HG03280 (cell line): ENCODE measurements at regions not wholly inside any gene's neighbourhood (a gene's known extent, or its start where the extent isn't known, plus 50 kb on each side); places are given as distances from the start of the nearest gene placed in this dataset.

Source experiments
- ATAC-seq: cut with Tn5 transposase; IDR thresholded peaks from one replicate; pipeline ENCODE4 v1.9.1; 2021; ENCODE audit warnings: mild to moderate bottlenecking, moderate library complexity; ENCODE audit not compliant: unreplicated experiment

DNA sequence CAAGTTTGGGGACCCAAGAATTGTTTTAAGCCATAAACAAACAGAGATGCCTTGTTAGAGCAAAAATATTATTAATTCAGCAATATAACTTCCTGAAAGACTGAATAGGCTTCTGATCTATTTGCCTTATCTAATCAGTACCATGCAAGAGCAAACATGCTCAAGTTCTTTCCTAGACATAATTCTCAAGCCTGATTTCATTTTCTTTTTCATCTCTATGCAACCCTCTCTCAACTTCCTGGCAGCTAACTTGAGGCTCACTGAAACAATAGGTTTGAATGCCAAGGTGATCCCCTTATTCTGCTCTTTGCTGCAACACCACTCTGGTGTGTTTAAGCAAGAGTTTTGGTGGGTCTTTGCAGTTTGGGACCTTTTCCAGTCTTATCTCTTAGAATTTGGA lies 230.9 kb upstream of the CD96 start:
- ATAC-seq = no peak

DNA sequence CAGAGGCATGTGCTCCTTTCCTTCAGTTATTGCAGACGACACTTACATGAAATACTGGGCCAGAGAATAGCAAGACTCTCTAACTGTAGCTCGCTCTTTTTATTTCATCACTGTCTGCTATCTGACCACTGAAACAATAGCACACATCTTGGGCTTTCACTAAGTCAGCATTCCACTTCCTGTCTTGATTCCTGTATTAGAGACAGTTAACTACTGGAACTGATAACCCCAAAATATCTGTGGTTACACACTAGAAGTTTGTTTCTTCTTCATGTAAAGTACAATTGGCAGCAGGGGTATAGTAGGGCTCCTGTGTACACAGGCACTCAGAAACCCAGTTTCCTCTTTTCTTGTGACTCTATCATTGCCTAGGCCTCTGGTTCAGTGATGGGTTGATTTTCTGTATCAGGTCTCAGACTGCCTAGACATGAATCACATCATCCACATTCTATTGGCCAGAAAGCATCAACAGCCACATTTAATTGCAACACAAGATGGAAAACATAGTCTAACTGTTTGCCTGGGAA lies 230.2 kb upstream of the CD96 start:
- ATAC-seq = peak; percentile 76

DNA sequence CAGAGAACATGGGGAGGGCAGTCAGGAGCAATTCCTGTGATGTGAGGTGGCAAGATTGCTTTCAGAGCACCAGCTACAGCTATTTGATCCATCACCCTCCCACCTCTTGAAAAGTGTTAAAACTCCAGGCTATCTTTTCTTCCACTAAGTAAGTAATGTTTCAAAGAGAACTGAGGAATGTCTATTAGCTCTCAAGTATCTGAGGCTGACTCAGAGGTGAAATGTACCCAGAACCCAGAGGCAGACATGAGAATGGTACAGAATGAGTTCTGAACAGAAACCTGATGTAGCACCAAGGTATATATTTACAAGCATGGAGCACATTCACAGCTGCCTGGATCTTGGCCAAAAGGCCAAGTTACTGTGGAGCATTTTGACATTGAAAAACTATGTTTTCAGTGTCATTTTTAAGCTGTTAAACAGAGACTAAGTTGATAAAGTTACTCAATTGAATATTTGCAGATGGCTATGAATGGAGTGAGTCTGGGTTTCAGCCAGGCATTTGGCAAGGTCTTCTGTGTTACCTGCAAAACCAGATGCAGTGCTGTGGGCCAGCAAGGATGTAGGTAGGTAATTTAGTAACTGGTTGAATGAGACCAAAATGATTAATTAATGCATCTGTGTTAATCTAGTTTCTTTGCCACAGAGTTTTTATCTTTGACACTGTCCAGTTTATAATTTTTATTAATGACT lies 227.7 kb upstream of the CD96 start:
- no peak for ATAC-seq

DNA sequence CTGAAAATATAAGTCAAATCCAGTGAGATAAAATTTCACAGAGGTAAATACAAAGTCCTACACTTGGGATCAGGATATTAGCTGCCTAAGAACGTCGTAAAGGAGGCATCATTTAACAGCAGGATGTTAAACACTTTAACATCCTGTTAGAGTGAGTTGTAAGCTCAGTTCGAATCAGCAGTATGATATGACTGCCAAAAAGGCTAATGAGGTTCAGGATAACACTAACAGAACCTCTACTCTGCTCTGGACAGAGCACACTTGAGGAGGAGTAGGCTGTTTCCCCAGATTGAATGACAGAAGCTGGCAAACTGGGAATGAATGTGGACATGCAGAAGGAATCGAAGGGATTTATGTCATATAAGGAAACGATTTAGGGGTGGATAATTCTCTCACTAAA lies 227.1 kb upstream of the CD96 start:
- ATAC-seq = no peak

DNA sequence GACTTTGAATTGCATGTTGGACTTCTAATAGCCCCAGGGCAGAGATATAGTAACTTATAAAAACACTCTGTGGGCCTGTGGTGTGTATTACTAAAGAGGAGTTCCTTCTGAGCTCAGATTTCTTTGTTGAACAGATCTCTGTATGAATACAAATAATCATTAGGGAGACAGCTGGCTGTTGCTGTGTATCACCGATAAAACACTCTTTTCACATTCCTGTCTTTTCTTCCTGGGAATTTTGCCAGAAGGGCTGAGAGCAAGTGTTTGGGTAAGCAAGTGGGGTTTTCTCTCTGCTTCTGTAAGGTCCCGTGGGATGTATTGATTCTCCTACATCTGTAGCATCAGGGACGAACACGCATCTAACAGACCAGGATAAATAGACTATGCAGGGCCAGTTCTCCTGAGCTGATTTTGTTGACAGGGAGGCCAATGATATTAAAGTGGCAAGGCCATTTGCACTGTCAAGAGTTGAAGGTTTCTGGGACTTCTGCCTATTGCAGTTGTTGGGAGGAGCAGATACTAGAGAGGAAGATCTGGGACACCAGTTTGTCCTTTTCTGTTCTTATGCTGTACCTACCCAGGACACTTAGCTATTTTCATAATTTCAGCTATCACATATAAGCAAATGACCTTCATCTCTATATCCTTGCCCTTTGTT lies 225.9 kb upstream of the CD96 start:
- ATAC-seq = no peak

DNA sequence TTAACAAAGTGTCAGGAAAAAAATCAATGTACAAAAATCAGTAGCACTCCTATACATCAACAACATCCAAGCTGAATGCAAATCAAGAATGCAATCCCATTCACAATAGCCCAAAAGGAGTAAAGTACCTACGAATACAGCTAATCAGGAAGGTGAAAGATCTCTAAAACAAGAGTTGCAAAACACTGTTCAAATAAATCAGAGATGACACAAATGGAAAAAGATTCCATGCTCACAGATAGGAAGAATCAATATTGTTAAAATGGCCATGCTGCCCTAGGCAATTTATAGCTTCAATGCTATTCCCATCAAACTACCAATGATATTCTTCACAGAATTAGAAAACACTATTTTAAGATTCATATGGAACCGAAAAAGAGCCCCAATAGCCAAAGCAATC lies 223.7 kb upstream of the CD96 start:
- ATAC-seq = no peak

DNA sequence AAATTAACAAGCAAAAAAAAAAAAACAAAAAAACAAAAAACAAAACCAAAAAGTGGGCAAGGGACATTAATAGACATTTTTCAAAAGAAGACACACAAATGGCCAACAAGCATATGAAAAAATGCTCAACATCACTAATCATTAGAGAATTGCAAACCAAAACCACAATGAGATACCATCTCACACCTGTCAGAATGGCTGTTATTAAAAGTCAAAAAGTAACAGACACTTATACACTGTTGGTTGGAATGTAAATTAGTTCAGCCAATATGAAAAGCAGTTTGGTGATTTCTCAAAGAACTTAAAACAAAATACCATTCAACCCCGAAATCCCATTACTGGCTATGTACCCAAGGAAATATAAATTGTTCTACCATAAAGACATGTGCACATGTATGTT lies 222.4 kb upstream of the CD96 start:
- ATAC-seq = no peak

DNA sequence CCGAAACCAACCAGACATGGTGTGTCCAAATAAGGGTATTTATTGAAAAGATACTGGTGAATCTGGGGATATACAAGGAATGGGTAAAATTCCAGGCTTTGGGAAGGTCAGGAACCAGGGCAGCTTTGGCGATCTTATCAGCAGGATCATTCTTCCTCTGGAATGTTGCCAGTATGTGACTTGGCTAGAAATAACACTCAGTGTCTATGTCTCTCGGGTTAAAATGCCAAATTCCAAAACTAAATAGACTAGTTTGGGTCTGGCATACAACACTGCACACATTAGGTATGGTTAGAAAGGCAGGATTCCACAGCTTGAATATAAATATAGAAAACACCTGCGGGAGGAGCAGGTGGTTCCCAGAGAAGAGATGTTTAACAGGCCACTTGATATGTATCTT lies 220.2 kb upstream of the CD96 start:
- no peak for ATAC-seq

DNA sequence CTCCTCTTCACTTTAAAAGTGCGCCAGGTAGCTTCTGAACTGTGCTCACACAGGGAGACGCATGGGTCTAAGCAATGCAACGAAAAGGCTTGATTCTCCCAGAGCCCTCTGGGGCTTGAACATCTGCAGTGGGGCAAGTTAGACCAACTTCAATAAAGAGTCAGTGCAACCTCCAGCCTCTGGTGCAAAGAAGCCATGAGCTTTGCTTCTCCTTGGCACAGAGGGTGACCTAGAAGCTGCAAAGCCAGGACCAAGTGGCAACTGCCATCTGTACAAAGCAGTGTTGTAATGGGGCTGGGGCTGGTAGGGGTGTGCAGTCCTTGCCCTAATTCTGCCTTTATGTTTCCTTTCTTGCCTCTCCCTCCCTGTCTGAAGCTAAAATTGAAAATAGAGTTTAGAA lies 219.0 kb upstream of the CD96 start:
- ATAC-seq = no peak

DNA sequence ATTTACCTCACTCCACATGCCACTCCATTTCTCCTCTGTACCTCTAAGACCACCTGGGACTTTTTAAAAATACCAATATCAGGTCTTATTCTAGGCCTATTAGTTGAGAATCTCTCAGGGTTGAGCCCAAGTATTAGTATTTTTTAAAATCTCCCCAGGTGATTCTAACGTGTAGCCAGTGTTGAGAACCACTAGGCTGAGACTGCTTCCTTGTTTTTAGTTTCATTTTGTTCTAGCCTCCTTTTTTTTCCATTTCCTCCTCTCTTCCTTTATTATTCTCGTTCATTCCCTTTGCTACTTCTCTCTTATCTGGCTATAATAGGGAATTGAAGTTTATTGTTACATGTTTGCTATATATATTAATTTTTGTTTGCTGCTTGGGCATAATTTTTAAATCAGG lies 217.8 kb upstream of the CD96 start:
- ATAC-seq = no peak

DNA sequence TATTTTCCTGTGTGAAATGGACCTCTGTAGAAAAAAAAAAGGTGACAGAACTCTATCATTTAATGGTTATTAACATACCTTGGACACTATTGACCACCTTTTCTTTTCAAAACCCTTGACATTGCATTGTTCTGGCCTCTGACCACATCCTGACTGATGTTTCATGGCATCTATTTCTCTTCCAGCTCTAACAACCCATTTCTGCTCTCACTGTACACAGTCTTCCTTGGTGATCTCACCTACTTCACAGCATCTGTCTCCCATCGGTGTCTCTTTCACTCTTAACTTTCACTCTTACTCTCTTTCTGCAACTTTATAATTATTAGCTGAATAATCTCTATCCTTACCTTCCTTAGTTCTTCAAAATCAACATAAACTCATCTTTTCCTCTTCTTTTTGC lies 217.4 kb upstream of the CD96 start:
- ATAC-seq = no peak

DNA sequence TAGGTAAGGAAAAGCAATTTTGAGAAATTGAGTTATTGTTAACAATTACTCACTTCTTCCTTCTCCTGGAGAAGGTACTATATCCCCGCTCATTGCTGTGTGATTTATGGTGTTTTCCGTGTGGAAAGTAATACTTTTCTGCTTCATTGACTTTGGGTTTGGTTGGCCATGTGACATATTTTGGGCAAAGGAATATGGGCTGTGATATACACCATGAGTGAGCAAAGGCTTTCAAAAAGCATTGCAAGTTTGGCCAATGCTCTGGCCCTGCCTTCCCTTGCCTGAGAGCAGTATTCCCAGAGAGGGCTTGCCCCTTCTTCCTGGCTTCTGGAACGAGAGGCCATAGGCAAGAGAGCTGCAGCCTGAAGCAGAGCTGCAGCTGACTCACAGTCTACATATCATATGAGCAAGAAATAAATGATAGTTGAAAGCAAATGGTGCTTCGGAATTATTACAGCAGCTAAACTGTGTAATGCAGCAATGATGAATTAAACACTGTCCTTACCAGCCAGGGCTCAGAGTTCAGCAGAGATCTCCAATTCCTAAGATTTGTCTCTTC lies 216.8 kb upstream of the CD96 start:
- no peak for ATAC-seq

DNA sequence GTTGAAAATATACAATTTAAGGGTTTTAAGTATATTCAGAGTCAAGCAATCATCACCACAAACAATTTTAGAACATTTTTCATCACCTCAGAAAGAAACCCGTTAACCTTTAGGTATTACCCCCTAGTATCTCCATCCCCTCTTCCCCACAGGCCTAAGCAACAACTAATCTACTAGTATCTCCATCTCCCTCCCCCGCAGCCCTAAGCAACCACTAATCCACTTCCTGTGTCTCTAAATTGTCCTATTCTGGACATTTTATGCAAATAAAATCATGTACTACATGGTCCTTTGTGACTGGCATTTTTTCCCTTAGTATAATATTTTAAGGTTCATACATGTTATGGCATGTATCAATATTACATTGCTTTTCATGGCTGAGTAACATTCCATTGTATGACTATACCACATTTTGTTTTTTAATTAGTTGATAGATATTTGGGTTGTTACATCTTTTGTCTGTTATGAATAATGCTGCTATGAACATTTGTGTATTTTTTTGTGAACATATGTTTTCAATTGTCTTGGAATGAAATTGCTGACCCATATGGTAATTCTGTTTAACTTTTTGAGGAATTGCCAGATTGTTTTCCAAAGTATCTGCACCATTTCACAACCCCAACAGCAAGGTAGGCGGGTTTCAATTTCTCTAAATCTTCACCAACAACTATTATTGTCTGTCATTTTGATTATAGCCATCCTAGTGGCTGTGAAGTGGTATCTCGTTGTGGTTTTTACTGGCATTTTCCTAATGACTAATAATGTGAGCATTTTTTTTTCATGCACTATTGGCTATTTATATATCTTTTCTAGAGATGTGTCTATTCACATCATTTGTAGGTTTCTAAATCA lies 215.6 kb upstream of the CD96 start:
- no peak for ATAC-seq

DNA sequence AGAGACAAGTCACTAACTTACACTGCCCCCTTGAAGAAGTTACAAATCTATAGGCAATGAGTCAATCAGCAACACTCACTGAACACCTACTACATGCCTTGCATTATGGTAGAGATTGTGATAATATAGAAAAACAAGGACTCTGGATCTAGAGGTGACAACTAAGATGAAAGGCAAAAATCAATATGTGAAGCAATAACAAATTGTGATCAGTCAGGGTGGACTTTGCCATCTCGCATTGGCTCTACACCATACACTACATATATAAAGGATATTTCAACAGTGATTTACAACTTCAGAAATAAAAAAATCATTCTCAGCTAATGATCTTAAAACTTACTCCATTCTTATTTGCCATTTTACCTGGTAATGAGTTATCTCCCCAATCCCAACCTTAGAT lies 210.7 kb upstream of the CD96 start:
- no peak for ATAC-seq

DNA sequence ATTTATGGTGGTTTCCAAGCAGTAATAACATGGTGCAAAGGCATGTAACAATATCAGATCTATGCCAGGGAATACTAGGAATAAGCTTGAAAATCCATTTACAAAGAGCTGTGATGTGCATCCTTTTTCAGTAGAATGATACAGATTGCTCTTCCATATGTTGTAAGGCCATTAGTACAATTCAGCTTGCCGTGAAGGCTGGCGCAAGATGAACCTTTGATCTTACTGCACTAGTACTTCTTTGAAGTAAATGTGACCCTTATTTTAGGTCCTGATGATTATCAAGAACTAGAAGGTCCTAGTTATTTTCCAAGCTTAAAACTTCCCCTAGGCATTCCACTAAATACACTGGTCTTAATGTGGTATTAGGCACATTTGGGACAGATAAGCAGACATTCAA lies 210.1 kb upstream of the CD96 start:
- no peak for ATAC-seq

DNA sequence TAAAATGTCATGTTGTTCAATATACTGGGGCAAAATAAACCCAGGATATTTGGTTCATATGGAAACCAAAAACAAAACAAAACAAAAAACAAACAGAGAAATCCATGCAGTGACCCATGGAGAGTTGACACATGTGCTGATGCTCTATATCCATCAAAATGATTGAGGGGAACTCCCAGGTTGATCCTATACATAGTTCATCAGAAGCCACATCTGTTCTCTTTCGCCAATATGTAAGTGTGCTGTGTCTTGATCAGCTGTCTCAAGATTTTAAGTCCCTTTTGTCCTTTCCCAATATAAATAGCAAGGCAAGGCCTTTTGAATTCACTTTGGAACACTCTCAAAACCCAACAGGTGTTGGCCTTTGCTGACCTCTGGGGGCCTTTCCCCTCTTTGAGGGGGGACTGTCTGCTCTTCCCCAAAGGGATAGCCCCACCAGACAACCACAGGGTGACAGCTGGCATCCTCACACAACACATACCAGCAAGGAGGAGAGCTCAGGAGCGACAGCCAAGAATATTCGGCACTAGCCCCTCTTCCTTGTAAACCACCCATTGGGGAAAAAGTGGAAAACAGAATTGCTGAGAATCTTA lies 209.4 kb upstream of the CD96 start:
- no peak for ATAC-seq

DNA sequence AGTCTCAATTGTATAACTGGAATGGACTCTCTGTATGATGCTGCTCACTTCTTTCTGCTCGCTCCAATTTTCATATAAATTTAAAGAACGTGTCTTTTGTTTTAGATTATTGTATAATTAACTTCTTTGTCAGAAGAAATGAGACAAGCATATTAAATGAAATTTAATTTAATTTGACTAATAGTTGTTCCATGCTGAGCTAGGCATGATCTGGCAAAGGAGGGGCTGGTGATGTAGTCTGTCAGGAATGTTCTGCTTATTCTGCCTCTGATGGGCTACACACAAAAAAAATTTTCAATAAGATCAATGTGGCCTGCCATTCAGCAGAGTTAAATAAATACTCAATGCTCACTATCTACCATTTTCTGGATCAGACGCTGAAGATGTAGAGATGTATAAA lies 208.4 kb upstream of the CD96 start:
- ATAC-seq = no peak

DNA sequence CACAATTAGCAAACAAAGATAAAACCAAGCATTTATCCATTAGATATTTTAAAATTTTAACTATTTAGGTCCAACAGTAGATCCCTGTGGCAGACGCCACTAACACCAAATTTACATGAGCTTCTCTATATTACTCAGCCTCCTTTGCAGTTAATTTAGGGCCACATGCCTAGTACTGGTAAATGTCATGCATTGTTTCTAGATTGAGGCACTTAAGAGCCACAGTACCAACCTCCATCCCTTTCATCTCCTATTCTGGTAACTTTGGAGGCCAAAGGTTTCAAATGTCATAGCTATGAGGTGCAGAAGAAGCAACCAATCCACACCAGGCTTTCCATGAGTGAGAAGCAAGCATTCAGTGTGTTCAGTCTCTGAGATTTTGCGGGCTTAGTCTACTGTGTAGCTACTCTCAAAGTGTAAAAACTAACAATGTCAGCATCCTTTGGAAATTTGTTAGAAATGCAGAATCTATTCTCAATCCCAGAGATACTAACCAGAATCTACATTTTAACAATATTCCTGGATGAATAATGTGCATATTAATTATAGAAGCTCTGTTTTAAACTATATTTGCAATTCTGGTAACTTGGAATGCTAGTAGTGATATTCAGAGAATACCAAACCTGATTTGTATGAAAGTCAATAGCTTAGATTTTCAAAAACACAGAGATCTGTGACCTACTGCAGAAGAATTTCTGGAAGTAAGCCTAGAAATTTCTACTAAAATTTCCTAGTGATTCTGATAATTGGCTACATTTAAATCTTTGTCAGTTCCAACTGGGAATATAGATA lies 206.3 kb upstream of the CD96 start:
- no peak for ATAC-seq

DNA sequence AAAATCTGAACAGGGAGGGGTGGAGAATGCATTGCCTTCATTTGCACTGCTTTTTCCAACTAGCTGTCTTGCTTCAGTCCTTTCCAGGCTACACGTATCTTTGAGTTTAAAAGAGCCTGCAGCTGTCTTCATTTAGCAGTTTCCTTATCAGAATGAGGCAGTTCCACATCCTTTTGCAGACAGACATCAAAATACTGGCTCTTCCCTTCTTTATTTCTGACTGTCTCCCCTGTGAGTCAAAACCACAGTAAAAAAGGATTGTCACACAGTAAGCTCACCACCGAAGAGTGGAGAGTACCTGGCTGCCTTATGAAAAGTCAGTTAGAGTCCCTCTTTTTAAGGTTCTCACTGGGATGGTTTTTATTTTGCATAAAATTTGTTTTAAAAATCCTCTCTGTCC lies 205.5 kb upstream of the CD96 start:
- no peak for ATAC-seq

DNA sequence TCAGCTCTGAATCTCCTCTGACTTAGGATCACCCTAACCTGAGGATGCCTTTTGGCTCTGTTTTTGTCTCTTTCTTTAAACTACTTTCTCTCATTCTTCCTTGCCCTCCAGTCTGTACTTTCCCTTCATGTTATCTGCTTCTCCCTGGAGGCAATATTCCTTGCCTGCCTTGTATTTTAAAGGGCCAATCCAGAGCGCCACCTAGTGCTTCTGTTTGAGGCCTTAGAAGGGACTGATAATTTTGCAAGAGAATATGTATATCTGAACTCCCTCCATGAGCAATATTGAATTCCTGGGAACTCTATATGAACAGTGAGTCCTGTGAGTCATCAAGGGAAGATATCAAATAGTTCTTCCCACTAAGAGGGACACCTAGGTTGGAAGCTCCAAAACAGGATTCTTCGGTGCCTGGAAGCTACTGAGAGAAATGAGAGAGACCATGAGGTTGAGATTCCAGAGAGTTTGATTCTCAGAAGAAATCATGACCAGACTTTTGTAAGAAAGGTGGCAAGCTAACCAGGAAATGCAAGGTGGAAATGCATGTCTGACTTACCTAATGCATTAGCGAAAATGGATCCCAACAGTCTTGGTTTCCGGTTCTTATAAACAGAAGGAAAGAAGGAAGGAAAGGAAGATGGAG lies 203.8 kb upstream of the CD96 start:
- ATAC-seq = no peak
